CD14-positive monocyte (primary cell): ENCODE measurements at regions not wholly inside any gene's neighbourhood (a gene's known extent, or its start where the extent isn't known, plus 50 kb on each side); places are given as distances from the start of the nearest gene placed in this dataset.

ENCODE experiments used
- DNase-seq, 3 donors: peaks; one replicate each; pipeline ENCODE4 v3.0.0-alpha.2; 2011 to 2022
- H2AFZ ChIP-seq: 2 replicates; pipeline ENCODE4 v1.6.0; 2012; ENCODE audit warnings: mild to moderate bottlenecking, low read depth, low read length, inconsistent platforms; ENCODE audit not compliant: insufficient read depth, poor library complexity, severe bottlenecking
- H3K27ac ChIP-seq, 2 donors: 1 replicate in 1 of 2; 2 replicates in 1 of 2; pipeline ENCODE4 v1.5.1; 2012 to 2013; ENCODE audit warnings: low read length in 2 of 2, control low read depth in 1 of 2, inconsistent platforms in 1 of 2, low read depth in 1 of 2, mild to moderate bottlenecking in 1 of 2
- H3K27me3 ChIP-seq, 2 donors: one replicate each; pipeline versions ENCODE4 v1.6.0 to v1.6.1; 2011 to 2013; ENCODE audit warnings: low read length in 2 of 2; ENCODE audit not compliant: control insufficient read depth in 2 of 2, insufficient read depth in 2 of 2
- H3K36me3 ChIP-seq, 2 donors: replicated peaks in 1 of 2; 1 replicate in 1 of 2; 2 replicates in 1 of 2; pipeline versions ENCODE4 v1.5.1 to v1.6.1; 2012 to 2013; ENCODE audit warnings: low read length in 2 of 2, control low read depth in 1 of 2, inconsistent platforms in 1 of 2, mild to moderate bottlenecking in 1 of 2; ENCODE audit not compliant: insufficient read depth in 2 of 2, control insufficient read depth in 1 of 2
- H3K4me1 ChIP-seq, 2 donors: 1 replicate in 1 of 2; 2 replicates in 1 of 2; pipeline versions ENCODE4 v1.5.1 to v1.6.1; 2012 to 2013; ENCODE audit warnings: low read length in 2 of 2, control low read depth in 1 of 2, inconsistent platforms in 1 of 2, mild to moderate bottlenecking in 1 of 2, moderate library complexity in 1 of 2; ENCODE audit not compliant: insufficient read depth in 2 of 2, control insufficient read depth in 1 of 2
- H3K4me2 ChIP-seq: replicated peaks from 2 replicates; pipeline ENCODE3; 2012; ENCODE audit warnings: low read length, moderate library complexity, mild to moderate bottlenecking; ENCODE audit not compliant: poor library complexity, severe bottlenecking; ENCODE audit errors: extremely low read depth
- H3K4me3 ChIP-seq, 3 experiments: fragments of 200-600 bp in 1 of 3; sonication (generic) in 1 of 3; replicated peaks in 1 of 3; 1 replicate in 2 of 3; 2 replicates in 1 of 3; pipeline ENCODE4 v1.5.1; 2011 to 2013; ENCODE audit warnings: low read length in 3 of 3, mild to moderate bottlenecking in 3 of 3, control low read depth in 2 of 3, low read depth in 2 of 3, inconsistent platforms in 1 of 3, moderate library complexity in 1 of 3
- H3K79me2 ChIP-seq: 2 replicates; pipeline ENCODE4 v1.6.0; 2012; ENCODE audit warnings: mild to moderate bottlenecking, control low read depth, inconsistent platforms, low read length, moderate library complexity; ENCODE audit not compliant: insufficient read depth
- H3K9ac ChIP-seq: 2 replicates; pipeline ENCODE4 v1.6.0; 2017; ENCODE audit warnings: low read length, mild to moderate bottlenecking; ENCODE audit not compliant: insufficient read depth, poor library complexity, severe bottlenecking
- H3K9me3 ChIP-seq, 2 donors: replicated peaks in 1 of 2; 1 replicate in 1 of 2; 2 replicates in 1 of 2; pipeline versions ENCODE4 v1.5.1 to v1.6.1; 2012 to 2013; ENCODE audit warnings: low read length in 2 of 2, control low read depth in 1 of 2; ENCODE audit not compliant: control insufficient read depth in 1 of 2, insufficient read depth in 1 of 2
- H4K20me1 ChIP-seq: 2 replicates; pipeline ENCODE4 v1.6.0; 2012; ENCODE audit warnings: mild to moderate bottlenecking, low read length, control low read depth, moderate library complexity; ENCODE audit not compliant: insufficient read depth
- H3K27ac Mint-ChIP-seq, 7 donors: one replicate each; pipeline ENCODE4 v1.8.0; 2020; ENCODE audit warnings: mild to moderate bottlenecking in 7 of 7, mixed read lengths in 7 of 7, moderate library complexity in 6 of 7, inconsistent platforms in 2 of 7
- H3K27me3 Mint-ChIP-seq, 3 donors: one replicate each; pipeline ENCODE4 v1.8.0; 2021 to 2022; ENCODE audit warnings: low read depth in 3 of 3, mild to moderate bottlenecking in 3 of 3, mixed read lengths in 3 of 3, moderate library complexity in 3 of 3, inconsistent platforms in 1 of 3
- H3K36me3 Mint-ChIP-seq, 2 donors: one replicate each; pipeline ENCODE4 v1.8.0; 2020; ENCODE audit warnings: mixed read lengths in 2 of 2, inconsistent platforms in 1 of 2, mild to moderate bottlenecking in 1 of 2
- H3K4me1 Mint-ChIP-seq: one replicate; pipeline ENCODE4 v1.8.0; 2020; ENCODE audit warnings: mild to moderate bottlenecking, mixed read lengths
- H3K4me3 Mint-ChIP-seq, 2 donors: one replicate each; pipeline ENCODE4 v1.8.0; 2020; ENCODE audit warnings: mild to moderate bottlenecking in 2 of 2, mixed read lengths in 2 of 2, moderate library complexity in 1 of 2
- H3K9me3 Mint-ChIP-seq, 7 donors: one replicate each; pipeline ENCODE4 v1.8.0; 2020 to 2022; ENCODE audit warnings: mixed read lengths in 7 of 7, mild to moderate bottlenecking in 6 of 7, moderate library complexity in 6 of 7, inconsistent platforms in 2 of 7
- CTCF ChIP-seq: fragments of 200-600 bp; IDR thresholded peaks from one replicate; pipeline ENCODE4 v1.8.0; 2022; ENCODE audit warnings: antibody characterized with exemption, mild to moderate bottlenecking
- WGBS: methylation state at CpG from one replicate; pipeline ENCODE4 v1.1.5; 2013; ENCODE audit warnings: missing lambda C conversion rate; ENCODE audit not compliant: insufficient coverage; 5-methylcytosine and 5-hydroxymethylcytosine counted together
- intact Hi-C, 2 donors: fragments of 100-400 bp; cut with micrococcal nuclease; formaldehyde crosslinking; loops; one replicate each; pipeline versions ENCODE4 v1.15.0 to v1.15.1; 2023

- WGBS, result no CpG with 5 or more reads among the region's 1 CpG
- Histone ChIP-seq H3K4me1 (no peaks in the 10 kb centered on the region), H3K27ac (no peak overlapping the region), H3K36me3 (no peaks in the 10 kb centered on the region), H3K27me3 (no peaks in the 10 kb centered on the region), H2AFZ (no peak overlapping the region), H4K20me1 (no peaks in the 10 kb centered on the region), H3K79me2 (no peaks in the 10 kb centered on the region), H3K9ac (no peak overlapping the region), H3K4me3 (no peak overlapping the region), H3K4me2 (no peak overlapping the region), H3K9me3 (peaks cover 0 to 4% of the 10 kb centered on the region in 2 donors)
- TF ChIP-seq CTCF, result no peak
- intact Hi-C loops, result no loop called here
- peaks cover 0 to 2% (median 0%) of the 10 kb centered on the region in 3 donors for H3K27me3 Mint-ChIP-seq
- H3K27ac Mint-ChIP-seq, result no peak overlapping the region
- peaks cover 0 to 1% (median 0%) of the 10 kb centered on the region in 7 donors for H3K9me3 Mint-ChIP-seq
- DNase-seq, result no peak
- no peaks in the 10 kb centered on the region for H3K4me1 Mint-ChIP-seq
- no peaks in the 10 kb centered on the region for H3K36me3 Mint-ChIP-seq
- H3K4me3 Mint-ChIP-seq, result no peak overlapping the region
Measured at GRCh38 chr5:101068298-101068697, 165.2 kb upstream of the ST8SIA4 start.

GRCh38 chr5:101067429-101067828 lies 164.3 kb upstream of the ST8SIA4 start:
- 86% methylated on average over 3 of the region's 4 CpGs for WGBS
- Histone ChIP-seq H3K79me2 (no peaks in the 10 kb centered on the region), H2AFZ (no peak overlapping the region), H3K4me3 (no peak overlapping the region), H3K27ac (no peak overlapping the region), H3K36me3 (no peaks in the 10 kb centered on the region), H3K9me3 (peaks cover 0 to 8% of the 10 kb centered on the region in 2 donors), H3K9ac (no peak overlapping the region), H3K4me2 (no peak overlapping the region), H4K20me1 (no peaks in the 10 kb centered on the region), H3K27me3 (no peaks in the 10 kb centered on the region), H3K4me1 (no peaks in the 10 kb centered on the region)
- intact Hi-C loops, result no loop called here
- TF ChIP-seq CTCF, result no peak
- Mint-ChIP-seq H3K27ac (no peak overlapping the region), H3K9me3 (peaks cover 0 to 8% (median 3%) of the 10 kb centered on the region in 7 donors), H3K4me3 (no peak overlapping the region), H3K36me3 (no peaks in the 10 kb centered on the region), H3K4me1 (no peaks in the 10 kb centered on the region), H3K27me3 (peaks cover 0 to 2% (median 0%) of the 10 kb centered on the region in 3 donors)
- no peak for DNase-seq
